ENCODE measurements at regions not wholly inside any gene's neighbourhood (a gene's known extent, or its start where the extent isn't known, plus 50 kb on each side); places are given as distances from the start of the nearest gene placed in this dataset.

- no peak overlapping the region for H3K4me3 Mint-ChIP-seq
- no peaks in the 10 kb centered on the region for H3K27me3 Mint-ChIP-seq (ENCODE audit: low read depth)
- Histone ChIP-seq H3K56ac (ENCODE audit: insufficient read length, low read depth, low read length) (no peak overlapping the region), H3K23ac (ENCODE audit: insufficient read length, low read depth, low read length) (no peak overlapping the region), H3K79me1 (ENCODE audit: insufficient read depth, low read depth, low read length, poor library complexity, severe bottlenecking) (no peaks in the 10 kb centered on the region), H4K20me1 (ENCODE audit: control insufficient read depth, insufficient read depth, insufficient read length) (no peaks in the 10 kb centered on the region), H3K27ac (ENCODE audit: insufficient read length, low read depth, low read length) (no peak overlapping the region), H3K9ac (ENCODE audit: extremely low read depth, insufficient read length, low read length) (no peak overlapping the region), H2AFZ (ENCODE audit: low read length) (no peak overlapping the region), H3K18ac (ENCODE audit: insufficient read length, low read depth, low read length) (no peak overlapping the region), H3K79me2 (ENCODE audit: insufficient read depth, low read length) (no peaks in the 10 kb centered on the region), H3K4me2 (ENCODE audit: insufficient read depth, insufficient read length, low read length) (no peak overlapping the region), H2BK120ac (ENCODE audit: low read depth, low read length, poor library complexity, severe bottlenecking) (no peak overlapping the region), H2BK5ac (ENCODE audit: insufficient read length, low read length) (no peak overlapping the region), H3K23me2 (ENCODE audit: insufficient read length, low read depth, low read length, poor library complexity, severe bottlenecking) (no peaks in the 10 kb centered on the region), H3K27me3 (ENCODE audit: insufficient read depth, low read length) (no peaks in the 10 kb centered on the region), H3K14ac (ENCODE audit: insufficient read depth, low read length) (no peak overlapping the region), H2BK20ac (ENCODE audit: low read depth, low read length, poor library complexity, severe bottlenecking) (no peak overlapping the region), H3T11ph (ENCODE audit: low read length) (no peak overlapping the region), H2AK5ac (ENCODE audit: insufficient read length, low read length) (no peak overlapping the region), H2BK12ac (ENCODE audit: insufficient read length, low read depth, low read length) (no peak overlapping the region), H4K8ac (replicated peaks; ENCODE audit: insufficient read length, low read depth, low read length) (no peak overlapping the region), H2BK15ac (ENCODE audit: low read depth, low read length) (no peak overlapping the region), H4K91ac (ENCODE audit: insufficient read length, low read depth, low read length) (no peak overlapping the region), H3K9me3 (ENCODE audit: control insufficient read depth, low read depth, low read length) (no peaks in the 10 kb centered on the region), H4K5ac (ENCODE audit: insufficient read length, low read depth, low read length) (no peak overlapping the region), H3K4ac (ENCODE audit: low read depth, low read length) (no peak overlapping the region), H3K4me1 (ENCODE audit: insufficient read depth, low read length) (no peaks in the 10 kb centered on the region)
- H3K27ac Mint-ChIP-seq = no peak overlapping the region
- no peaks in the 10 kb centered on the region; a peak in 2 of 5 replicates for H3K9me3 Mint-ChIP-seq
- H3K36me3 Mint-ChIP-seq (ENCODE audit: insufficient read depth in 1 of 3, low read depth in 3 of 3) = no peaks in the 10 kb centered on the region
- DNase-seq = no peak
- WGBS (ENCODE audit: extremely low coverage, insufficient read length, low lambda C conversion rate) = no CpG with 5 or more reads among the region's 4 CpGs
- no peaks in the 10 kb centered on the region for H3K4me1 Mint-ChIP-seq
- TF ChIP-seq, protein P1, sequence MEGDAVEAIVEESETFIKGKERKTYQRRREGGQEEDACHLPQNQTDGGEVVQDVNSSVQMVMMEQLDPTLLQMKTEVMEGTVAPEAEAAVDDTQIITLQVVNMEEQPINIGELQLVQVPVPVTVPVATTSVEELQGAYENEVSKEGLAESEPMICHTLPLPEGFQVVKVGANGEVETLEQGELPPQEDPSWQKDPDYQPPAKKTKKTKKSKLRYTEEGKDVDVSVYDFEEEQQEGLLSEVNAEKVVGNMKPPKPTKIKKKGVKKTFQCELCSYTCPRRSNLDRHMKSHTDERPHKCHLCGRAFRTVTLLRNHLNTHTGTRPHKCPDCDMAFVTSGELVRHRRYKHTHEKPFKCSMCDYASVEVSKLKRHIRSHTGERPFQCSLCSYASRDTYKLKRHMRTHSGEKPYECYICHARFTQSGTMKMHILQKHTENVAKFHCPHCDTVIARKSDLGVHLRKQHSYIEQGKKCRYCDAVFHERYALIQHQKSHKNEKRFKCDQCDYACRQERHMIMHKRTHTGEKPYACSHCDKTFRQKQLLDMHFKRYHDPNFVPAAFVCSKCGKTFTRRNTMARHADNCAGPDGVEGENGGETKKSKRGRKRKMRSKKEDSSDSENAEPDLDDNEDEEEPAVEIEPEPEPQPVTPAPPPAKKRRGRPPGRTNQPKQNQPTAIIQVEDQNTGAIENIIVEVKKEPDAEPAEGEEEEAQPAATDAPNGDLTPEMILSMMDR (conservative IDR thresholded peaks at IDR 0.05) = no peak
Measured at GRCh38 chr1:222196736-222197135, 351.2 kb downstream of the HHIPL2 start.
